HAP-1 (cell line): ENCODE measurements at regions not wholly inside any gene's neighbourhood (a gene's known extent, or its start where the extent isn't known, plus 50 kb on each side); places are given as distances from the start of the nearest gene placed in this dataset.

Experiments
- DNase-seq, 2 experiments: peaks; one replicate each; pipeline ENCODE4 v3.0.0-alpha.2; 2016 to 2020; ENCODE audit warnings: low spot score in 2 of 2
- H3K27me3 ChIP-seq: fragments of 250-450 bp; sonication (Bioruptor Pico); 2 replicates; pipeline ENCODE4 v1.5.1; 2020; ENCODE audit warnings: low read depth, mild to moderate bottlenecking, moderate library complexity
- H3K36me3 ChIP-seq: fragments of 250-450 bp; sonication (Bioruptor Pico); replicated peaks from 2 replicates; pipeline ENCODE4 v1.5.1; 2020; ENCODE audit warnings: mild to moderate bottlenecking
- H3K4me1 ChIP-seq: fragments of 250-450 bp; sonication (Bioruptor Pico); 2 replicates; pipeline ENCODE4 v1.5.1; 2020; ENCODE audit warnings: mild to moderate bottlenecking
- H3K4me3 ChIP-seq: fragments of 250-450 bp; sonication (Bioruptor Pico); 2 replicates; pipeline ENCODE4 v1.5.1; 2020; ENCODE audit warnings: mild to moderate bottlenecking, moderate library complexity
- H3K9me3 ChIP-seq: fragments of 250-450 bp; sonication (Bioruptor Pico); 2 replicates; pipeline ENCODE4 v1.5.1; 2020; ENCODE audit warnings: mild to moderate bottlenecking, moderate library complexity
- in situ Hi-C: fragments of 300-500 bp; cut with MboI; formaldehyde crosslinking; loops from 3 replicates; pipeline ENCODE4 v1.14.3; 2020; ENCODE audit warnings: low sequenced_read_pairs, inconsistent platforms, mixed read lengths

DNA sequence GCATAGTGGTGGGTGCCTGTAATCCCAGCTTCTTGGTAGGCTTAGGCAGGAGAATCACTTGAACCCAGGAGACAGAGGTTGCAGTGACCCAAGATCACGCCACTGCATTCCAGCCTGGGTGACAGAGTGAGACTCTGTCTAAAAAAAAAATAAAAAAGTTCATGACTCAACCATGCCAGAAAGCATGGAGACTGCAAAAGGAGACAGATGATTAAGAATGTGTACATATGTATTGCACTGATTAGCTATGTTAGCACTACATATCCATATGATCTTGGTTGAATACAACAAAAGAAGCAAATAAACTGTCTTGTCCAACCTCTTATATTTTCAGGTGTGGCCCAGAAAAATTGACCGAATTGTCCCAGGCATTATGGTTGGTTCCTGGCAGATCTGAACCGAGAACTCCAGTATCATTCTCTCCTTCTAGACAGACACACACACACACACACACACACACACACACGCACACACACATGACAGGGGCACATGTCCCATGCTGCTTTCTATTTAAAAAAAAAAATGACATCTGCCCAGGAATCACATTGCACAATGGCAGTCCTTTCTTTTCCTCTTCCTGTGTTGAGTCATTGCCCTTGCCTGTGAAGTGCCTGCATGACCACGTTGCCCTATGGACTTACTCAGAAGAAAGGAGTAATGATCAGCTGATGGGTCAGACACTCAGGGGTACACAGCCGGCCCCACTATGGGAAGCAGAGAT lies 65.6 kb downstream of the MYCN start:
- no peak for DNase-seq
- Histone ChIP-seq H3K27me3 (peaks cover 3% of the 10 kb centered on the region; the same call in 1 of the 2 replicates), H3K9me3 (no peaks in the 10 kb centered on the region), H3K36me3 (no peaks in the 10 kb centered on the region), H3K4me1 (no peaks in the 10 kb centered on the region), H3K4me3 (no peak overlapping the region)
- in situ Hi-C loops, result no loop called here

DNA sequence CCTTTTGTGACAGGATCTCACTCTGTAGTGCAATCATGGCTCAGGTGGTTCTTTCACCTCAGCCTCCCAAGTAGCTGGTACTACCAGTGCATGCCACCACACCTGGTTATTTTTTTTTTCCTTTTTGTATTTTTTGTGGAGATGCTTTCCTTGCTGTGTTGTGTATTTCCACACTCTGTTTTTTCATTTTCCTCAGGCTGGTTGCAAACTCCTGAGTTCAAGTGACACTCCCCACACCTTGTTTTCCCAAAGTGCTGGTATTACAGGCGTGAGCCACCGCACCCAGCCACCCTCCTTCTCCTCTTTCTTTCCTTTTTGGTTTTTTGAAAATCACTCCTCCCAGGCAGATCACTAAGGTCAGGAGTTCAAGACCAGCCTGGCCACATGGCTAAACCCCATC lies 65.0 kb downstream of the MYCN start:
- no peaks in the 10 kb centered on the region for H3K36me3 ChIP-seq
- H3K4me1 ChIP-seq, result no peaks in the 10 kb centered on the region
- in situ Hi-C loops, result no loop called here
- no peaks in the 10 kb centered on the region for H3K27me3 ChIP-seq
- no peak for DNase-seq
- H3K4me3 ChIP-seq, result no peak overlapping the region
- H3K9me3 ChIP-seq, result no peaks in the 10 kb centered on the region

DNA sequence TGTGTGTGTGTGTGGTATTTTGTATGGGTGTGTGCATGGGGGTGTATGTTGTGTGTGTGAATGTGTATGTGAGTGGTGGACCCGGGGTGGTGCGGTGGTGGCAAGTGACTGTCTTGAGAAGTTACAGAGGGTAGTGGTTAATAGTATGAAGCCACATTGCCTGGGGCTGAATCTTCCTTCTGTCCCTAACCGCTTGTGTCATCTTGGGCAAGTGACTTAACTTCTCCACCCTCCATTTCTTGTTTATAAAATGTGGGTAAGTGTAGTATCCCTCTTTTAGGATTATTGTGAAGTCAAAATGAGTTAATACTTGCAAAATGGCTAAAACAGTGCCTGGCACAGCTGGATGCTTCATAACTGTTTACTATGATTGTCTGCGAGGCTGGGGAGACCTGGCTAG lies 63.5 kb downstream of the MYCN start:
- no peaks in the 10 kb centered on the region for H3K9me3 ChIP-seq
- no peak for DNase-seq
- in situ Hi-C loops, result no loop called here
- H3K4me1 ChIP-seq, result no peaks in the 10 kb centered on the region
- H3K4me3 ChIP-seq, result no peak overlapping the region
- no peaks in the 10 kb centered on the region for H3K36me3 ChIP-seq
- H3K27me3 ChIP-seq, result no peaks in the 10 kb centered on the region

DNA sequence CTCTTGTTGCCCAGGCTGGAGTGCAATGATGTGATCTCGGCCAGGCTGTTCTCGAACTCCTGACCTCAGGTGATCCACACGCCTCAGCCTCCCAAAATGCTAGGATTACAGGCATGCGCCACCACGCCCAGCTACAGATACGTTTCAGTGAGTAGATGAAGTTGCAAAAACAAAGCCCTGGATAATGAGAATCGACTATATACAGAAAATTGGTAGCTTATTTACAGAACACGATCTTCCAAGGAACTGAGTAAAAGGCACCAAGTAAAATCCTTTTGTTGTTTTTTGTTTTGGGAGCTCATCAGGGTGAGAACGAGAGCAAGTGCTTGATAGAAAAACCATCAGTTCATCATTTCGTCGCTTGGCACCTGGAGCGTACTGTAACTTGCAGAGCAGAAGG lies 62.8 kb downstream of the MYCN start:
- Histone ChIP-seq H3K36me3 (no peaks in the 10 kb centered on the region), H3K27me3 (no peaks in the 10 kb centered on the region), H3K4me1 (no peaks in the 10 kb centered on the region), H3K4me3 (no peak overlapping the region), H3K9me3 (no peaks in the 10 kb centered on the region)
- in situ Hi-C loops, result no loop called here
- DNase-seq, result no peak

DNA sequence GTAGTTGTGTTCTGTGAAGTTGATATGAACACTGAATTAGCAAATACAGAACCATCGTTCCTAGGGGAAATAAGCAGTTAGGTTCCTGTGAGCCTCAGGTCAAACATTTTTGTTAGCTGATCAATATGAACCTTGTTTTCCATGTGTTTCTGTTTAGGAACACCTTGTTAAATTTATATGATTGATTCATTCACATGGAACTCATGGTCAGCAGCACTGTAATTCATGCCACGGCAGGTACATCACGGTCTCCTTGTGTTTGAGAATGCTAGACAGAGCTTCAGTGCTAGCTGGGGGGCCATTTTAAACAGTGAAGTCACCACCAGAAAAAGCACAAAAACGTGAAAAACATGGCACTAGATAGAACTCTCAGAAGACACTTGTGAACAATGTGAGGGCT lies 62.2 kb downstream of the MYCN start:
- Histone ChIP-seq H3K9me3 (no peaks in the 10 kb centered on the region), H3K4me3 (no peak overlapping the region), H3K36me3 (no peaks in the 10 kb centered on the region), H3K4me1 (no peaks in the 10 kb centered on the region), H3K27me3 (no peaks in the 10 kb centered on the region)
- in situ Hi-C loops, result no loop called here
- no peak for DNase-seq

DNA sequence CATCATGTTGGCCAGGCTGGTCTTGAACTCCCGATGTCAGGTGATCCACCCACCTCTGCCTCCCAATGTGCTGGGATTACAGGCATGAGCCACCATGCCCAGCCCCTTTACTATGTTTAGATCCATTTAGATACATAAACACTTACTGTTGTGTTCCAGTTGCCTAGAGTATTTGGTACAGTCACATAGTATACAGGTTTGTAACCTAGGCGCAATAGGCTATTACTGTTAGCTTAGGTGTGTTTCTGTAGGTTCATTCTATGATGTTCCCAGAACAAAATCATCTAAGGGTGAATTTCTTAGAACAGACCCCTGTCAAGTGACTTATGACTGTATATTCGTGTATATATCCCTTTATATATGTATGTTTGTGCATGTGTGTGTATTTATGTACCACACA lies 61.8 kb downstream of the MYCN start:
- Histone ChIP-seq H3K9me3 (no peaks in the 10 kb centered on the region), H3K4me3 (no peak overlapping the region), H3K4me1 (no peaks in the 10 kb centered on the region), H3K27me3 (no peaks in the 10 kb centered on the region), H3K36me3 (no peaks in the 10 kb centered on the region)
- no peak for DNase-seq
- in situ Hi-C loops, result no loop called here

DNA sequence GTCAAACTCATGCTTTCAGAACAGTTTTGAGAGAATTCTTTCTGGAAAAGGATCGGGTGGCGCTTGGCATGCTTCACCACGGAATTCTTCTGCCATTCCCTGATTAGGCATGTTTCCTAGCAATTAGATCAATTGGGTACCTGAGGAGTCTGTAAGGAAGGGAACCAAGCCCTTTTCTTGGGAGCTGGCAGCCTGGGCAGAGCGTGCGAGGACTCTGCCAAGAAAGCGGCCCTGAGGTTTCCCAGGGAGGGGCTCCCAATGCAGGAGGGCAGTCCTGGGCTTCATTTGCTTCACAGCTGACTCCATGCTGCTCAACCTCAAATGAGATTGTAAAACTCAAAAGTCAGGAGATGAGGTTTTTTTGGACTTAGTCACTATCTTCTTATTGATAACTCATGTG lies 60.3 kb downstream of the MYCN start:
- in situ Hi-C loops, result no loop called here
- Histone ChIP-seq H3K4me3 (no peak overlapping the region), H3K27me3 (no peaks in the 10 kb centered on the region), H3K36me3 (no peaks in the 10 kb centered on the region), H3K4me1 (no peaks in the 10 kb centered on the region), H3K9me3 (no peaks in the 10 kb centered on the region)
- DNase-seq, result no peak

DNA sequence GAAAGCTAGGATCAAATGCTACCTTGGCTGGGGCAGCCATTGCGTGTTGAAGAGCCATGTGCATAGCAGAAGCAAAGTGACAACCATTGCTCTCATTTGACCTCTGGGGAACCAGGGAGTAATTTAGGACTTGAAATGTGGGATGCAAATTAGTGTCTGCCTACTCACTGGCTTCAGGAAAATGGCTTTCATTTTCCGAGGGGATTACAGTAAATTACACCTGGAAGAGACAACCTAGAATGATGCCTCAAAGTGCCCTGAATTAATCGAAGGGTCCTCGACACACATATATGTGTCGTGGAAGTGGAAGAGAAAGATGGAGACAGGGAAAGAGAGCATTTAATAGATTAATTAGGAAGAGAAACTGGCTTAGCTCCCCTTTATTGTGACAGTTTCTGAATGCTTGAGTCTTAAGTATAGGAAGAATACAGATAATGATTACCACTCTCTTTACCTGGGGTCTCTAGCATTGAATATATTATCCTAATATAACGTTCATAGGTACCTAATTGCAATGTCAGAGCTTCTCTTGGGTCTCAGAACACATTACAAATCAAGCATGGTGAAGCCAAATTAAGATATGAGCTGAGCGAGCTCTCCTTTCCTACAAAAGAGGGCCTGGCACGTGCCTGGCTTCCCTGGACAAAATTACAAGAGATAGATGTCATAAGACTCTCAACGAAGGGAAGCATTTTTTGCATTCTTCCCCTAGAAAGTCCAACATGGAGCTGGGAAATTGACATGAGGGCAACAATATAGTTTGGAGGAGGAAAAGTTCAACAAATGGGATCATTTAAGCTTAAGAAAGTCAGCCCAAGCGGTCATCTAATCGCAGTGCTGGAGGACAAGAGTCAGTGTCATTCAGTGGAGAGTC lies 59.5 kb downstream of the MYCN start:
- Histone ChIP-seq H3K4me1 (no peaks in the 10 kb centered on the region), H3K36me3 (no peaks in the 10 kb centered on the region), H3K27me3 (no peaks in the 10 kb centered on the region), H3K4me3 (no peak overlapping the region), H3K9me3 (no peaks in the 10 kb centered on the region)
- in situ Hi-C loops, result no loop called here
- DNase-seq, result no peak

DNA sequence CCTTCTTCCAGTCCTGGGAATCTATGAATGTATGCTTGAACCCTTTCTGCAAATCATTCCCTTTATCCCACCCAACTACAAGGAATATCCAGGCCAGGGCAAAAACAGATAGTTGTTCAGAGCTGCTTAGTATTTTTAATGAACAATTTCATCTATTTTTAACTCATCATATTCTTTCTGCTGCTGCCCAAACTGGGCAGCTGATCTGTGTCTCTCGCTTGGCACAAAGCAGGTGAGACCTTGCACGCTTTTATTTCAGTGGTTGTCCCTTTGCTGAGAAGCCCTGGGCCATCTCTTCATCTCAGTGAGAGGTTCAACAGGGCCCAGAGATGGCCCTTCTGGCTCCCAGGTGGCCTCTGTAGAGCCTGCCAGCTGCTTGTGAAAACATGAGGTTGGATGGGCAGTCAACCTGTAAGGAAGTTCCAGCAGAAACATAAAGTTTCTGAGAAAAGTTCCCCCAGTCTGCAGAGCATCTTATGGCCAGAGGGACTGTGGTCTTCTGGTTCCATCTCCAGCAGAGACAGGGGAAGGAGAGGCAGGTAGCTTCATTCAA lies 57.5 kb downstream of the MYCN start:
- no peak for DNase-seq
- H3K4me1 ChIP-seq, result no peaks in the 10 kb centered on the region
- no peaks in the 10 kb centered on the region for H3K9me3 ChIP-seq
- no peaks in the 10 kb centered on the region for H3K36me3 ChIP-seq
- in situ Hi-C loops, result no loop called here
- no peaks in the 10 kb centered on the region for H3K27me3 ChIP-seq
- no peak overlapping the region for H3K4me3 ChIP-seq

DNA sequence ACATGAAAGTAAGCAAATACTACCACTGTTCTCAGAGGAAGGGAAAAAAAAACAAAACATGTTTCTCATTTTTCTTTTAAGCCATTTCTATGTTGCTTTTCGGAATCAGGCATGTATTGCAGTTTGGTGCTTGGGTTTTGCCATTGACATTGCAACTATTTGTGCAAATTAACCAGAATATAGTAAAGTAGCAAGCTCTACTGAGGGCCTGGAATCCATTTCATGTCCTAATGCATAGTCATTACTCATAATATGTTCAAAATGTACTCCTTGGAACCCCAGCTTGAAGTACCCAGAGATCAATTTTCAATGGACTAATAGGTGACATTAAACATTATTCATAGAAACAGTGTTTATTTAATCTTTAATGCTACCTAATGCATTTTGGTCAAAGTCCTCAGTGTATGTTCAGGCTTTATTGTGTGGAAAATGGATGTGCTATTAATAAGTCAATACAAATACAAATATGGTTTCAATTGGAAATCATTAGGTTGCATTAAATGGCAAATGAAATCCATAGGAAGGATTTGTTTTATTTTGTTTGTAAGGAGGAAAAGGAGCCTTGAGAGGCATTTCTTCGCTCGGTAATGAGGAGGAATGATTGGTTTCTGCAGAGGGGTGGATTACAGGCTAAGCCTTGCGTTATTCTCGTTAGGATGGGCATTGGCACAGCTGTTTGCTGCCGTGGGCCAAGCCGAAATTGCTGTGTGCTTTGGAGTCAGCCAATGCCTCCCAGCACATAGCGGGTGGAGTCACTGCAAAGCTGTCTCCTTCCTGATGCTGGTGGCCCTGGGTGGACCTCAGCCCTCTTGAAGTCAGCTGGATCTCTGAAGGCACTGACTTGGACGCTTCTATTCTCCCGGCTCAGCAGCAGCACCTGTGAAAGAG lies 56.4 kb downstream of the MYCN start:
- DNase-seq, result no peak
- Histone ChIP-seq H3K9me3 (no peaks in the 10 kb centered on the region), H3K27me3 (no peaks in the 10 kb centered on the region), H3K4me1 (no peaks in the 10 kb centered on the region), H3K4me3 (no peak overlapping the region), H3K36me3 (no peaks in the 10 kb centered on the region)
- in situ Hi-C loops, result no loop called here
